ENCODE measurements at regions not wholly inside any gene's neighbourhood (a gene's known extent, or its start where the extent isn't known, plus 50 kb on each side); places are given as distances from the start of the nearest gene placed in this dataset.

GRCh38 chr5:27241564-27242257, 203.3 kb upstream of the CDH9 start:
- TF ChIP-seq CTCF (IDR thresholded peaks at IDR 0.05): no peak
- TF ChIP-seq POLR2AphosphoS5 (IDR thresholded peaks at IDR 0.05; ENCODE audit: insufficient read depth in 1 of 2, low read depth in 1 of 2): peak in 1 of 2 donors; percentile 61
- no peak for TF ChIP-seq POLR2A (IDR thresholded peaks at IDR 0.05)
